Umbilical cord (tissue), 1 donor: ENCODE measurements at regions not wholly inside any gene's neighbourhood (a gene's known extent, or its start where the extent isn't known, plus 50 kb on each side); places are given as distances from the start of the nearest gene placed in this dataset.
A peak's percentile ranks its signal among the peaks of the same experiment; 100 is the strongest.

Source experiments
- DNase-seq: peaks from one replicate; pipeline ENCODE4 v3.0.0-alpha.2; 2015; ENCODE audit warnings: low spot score

DNA sequence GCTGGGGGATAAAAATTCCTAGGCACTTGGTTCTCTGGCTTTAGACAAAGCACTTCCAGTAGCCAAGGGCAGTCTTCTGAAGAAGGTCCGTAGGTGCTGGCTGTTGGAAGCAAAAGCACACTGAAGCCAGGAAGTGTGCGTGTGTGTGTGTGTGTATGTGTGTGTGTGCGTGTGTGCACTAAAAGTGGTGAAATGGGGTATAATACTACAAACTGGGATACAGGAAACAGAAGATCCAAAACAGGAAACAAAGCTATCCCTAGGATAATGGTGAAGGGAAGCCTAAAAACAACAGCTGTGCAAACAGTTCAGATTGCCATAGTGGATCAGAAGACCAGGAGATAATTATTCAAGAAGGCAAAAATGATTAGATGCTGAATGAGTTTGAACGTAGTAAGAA lies 103.4 kb downstream of the IL20RB start:
- no peak for DNase-seq

DNA sequence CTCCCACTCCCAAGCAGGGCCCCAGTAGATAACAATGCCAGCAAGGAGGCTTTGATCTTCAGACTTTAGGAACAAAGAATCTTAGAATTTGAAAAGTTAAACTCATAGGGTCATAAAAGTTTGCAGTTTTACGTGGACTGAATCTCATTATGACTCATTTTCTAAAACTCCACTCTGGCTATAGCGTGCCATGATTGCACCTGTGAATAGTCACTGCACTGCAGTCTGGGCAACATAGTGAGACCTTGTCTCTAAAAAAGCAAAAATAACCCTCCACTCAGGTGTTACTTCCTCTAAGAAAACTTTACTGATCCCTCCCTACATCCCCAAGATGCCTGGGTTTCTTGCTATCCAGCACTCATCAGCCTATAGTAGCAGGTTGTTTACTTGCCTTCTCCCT lies 104.5 kb downstream of the IL20RB start:
- no peak for DNase-seq

DNA sequence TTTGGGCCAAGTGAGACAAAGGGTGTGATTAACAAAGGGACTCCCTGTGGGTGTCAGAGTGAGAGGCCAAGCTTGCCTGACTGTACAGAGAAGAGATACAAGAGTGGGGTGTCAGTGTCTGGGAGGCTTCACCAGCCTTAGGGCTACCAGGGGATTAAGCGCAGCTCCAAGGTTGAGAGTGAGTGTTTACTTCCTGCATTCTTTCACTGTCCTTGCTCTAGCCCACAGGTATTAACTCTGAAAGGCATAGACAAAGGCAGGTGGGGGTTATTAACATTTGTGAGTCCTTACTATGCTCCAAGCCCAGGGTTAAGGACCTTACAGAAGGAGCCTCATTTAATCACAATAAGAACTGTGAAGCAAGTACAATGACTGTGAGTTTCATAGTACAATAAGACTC lies 107.6 kb downstream of the IL20RB start:
- no peak for DNase-seq

DNA sequence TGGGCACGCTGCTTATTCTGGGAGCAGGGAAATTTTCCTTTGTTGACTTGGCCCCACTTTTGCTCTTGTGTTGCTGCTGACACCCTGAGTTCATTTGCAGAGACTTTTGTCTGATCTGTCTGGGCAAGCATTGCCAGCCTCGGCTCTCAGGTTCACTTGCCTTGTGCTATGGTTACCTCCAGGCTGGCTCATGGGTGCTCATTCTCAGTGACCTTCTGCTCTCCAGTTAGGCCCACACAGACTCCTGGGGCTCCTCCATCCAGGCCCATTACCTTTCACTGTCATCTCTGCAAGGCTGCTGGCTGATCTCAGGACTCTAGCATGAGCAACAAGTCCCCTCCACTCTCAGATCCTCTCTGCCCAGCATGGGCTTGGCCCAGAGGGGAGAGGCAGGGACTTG lies 108.3 kb downstream of the IL20RB start:
- DNase-seq = no peak

DNA sequence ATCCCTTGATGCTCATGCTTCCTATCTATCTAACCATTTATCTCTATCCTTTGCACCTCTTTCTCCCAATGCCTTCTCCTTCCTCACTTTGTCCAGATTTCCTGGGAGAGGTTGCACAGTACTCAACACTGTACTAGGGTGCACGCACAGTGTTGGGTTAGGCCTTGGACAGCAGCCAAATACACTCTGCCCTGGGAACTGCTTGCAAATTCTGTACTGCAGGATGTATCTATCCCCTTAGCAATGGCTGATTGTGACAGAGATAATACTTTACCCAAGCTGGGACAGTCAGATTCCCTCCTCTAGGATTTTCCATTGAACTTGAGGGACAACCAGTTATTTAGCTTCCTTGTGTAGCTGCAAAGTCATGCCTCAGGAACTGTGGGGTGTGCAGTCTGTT lies 113.3 kb downstream of the IL20RB start:
- no peak for DNase-seq

DNA sequence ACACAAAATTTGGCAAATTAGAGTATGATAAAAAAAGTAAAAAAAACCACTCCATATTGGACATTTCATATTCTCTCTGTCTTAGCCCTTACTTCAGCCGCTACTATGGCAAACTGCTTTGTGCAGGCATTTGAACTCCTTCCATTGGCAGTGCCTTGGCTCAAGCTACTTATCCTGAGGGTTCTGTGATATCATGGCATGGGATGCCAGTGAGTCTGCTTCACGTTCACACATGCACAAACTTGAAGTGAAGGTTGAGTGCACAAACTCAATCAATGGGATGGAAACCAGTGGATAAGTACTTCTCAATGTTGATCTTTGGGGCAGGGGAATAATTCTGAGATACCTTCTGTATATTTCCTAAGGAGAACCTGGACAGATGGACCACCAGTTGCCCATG lies 117.2 kb downstream of the IL20RB start:
- DNase-seq = no peak

DNA sequence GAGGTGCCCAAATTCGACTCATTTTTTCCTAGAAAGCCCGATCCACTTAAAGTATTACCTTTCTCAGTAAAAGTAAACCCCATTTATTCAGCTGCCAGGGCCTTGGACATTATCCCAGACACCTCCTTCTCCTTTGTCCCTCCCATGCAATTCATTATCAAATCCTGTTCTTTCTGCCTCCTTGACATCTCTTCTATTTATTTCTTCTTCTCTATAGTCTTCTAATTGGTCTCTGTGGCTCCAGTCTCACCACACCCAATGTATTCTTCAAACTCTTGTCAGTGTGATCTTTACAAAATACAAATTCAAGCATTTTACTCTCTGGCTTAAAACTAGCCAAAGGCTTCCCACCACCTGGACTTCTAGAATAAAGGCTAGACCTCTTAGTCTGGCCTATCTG lies 120.3 kb downstream of the IL20RB start:
- DNase-seq = no peak

DNA sequence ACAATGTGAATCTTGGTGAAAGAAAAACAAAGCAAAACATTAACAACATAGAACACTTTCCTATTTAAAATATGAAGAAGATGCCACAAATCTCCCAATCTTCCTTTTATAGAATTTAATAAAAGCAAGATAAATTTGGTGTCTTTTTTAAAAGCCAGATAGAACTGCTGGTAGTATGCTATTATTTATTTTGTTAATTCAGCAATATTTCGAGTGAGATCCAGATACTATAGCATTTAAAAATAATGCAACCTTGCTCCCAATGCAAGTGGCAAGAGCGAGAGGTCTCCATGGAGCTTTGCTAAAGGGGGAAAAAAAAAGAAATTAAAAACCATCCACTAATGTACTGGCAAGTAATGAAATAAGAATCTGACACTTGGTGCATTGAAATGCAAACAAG lies 121.8 kb downstream of the IL20RB start:
- no peak for DNase-seq

DNA sequence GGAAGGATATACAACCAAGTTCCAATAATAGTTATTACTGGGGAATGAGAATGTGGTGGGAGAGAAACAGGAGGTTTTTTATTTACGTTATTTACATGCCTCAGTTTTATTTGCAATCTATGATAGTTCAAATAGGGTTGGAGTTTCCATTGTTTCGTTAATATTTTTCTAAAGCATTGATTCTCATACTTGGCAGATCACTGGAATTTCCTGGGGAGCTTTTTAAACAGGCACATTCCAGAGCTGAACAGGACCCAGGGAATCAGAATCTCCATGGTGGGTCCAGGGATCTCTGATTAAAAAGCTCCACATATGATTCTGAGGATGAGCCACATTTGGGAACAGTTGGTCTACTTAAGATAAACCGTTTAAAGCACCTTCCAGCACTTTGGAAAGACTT lies 123.9 kb downstream of the IL20RB start:
- DNase-seq = no peak

DNA sequence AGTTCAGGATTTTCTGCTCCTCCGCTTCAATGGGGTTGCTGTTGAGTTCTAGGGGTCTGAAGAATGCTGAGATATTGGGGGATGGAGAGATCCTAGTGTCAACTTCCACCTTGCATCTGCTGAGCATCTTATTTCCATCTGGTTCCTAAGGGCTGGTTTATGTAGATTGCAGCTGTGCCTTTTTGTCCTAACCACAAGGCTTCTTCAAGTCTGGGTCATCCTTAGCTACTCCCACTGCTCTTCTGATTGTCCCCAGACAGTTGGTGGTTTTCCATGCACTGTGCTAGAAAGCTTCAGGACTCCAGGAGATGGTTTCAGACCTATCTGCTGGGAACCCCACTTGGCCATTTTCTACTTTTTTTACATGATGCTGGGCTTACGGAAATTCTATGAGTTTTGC lies 125.0 kb downstream of the IL20RB start:
- DNase-seq = no peak

DNA sequence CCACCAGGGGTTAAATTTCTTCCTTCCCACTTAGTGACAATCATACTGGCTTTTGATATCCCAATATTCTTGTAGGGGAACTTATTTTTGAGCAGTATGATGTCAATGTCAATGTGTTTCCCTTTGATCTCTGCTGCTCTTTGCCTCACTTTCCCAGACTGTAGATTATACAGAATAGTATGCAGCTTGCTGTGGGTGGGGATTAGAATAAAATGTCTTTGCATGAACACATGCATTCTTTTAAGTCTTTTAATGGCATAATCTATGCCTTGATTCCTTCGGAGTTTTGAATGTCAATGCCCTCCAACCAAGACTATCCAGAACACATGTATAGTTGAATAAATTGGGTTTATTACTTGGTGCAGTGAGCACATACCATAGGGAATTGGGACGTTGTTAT lies 125.5 kb downstream of the IL20RB start:
- DNase-seq = no peak

DNA sequence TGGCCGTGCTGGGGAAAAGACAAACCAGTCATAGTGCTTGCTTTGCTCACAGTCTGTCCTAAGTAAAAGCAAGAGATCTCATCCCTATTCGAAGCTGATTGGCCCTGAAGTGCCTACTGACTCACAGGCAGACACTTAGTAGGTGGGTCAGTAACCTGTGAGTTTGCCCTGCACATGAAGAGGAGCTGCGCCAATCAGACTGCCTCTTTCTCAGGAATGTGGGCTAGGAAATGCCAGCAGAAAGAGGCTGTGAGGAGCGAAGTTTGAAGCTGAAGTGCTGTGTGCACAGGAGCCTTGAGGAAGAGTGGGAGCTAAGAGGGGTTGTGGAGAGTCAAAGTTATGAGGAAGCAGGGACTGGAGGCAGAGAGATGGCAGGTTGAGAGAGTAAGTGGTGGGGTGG lies 126.8 kb downstream of the IL20RB start:
- DNase-seq = no peak

DNA sequence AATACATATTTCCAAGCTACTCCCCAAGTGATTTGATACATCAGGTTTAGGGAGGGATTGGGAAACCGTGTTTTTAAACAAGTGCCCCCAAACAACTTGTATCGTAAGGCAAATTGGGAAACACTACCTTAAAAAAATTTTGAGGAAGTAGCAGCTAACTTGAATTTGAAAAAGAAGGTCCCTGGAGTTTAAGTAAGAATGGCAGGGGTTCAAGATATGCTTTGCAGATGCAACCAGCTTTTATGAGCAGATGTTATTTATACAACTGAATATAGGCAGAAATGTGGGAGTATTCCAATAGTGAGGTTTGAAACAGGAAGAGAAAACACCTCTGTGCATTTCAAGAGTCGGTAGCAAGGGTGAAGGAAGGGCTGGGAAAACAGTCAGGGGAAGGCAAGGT lies 139.6 kb downstream of the IL20RB start:
- no peak for DNase-seq

DNA sequence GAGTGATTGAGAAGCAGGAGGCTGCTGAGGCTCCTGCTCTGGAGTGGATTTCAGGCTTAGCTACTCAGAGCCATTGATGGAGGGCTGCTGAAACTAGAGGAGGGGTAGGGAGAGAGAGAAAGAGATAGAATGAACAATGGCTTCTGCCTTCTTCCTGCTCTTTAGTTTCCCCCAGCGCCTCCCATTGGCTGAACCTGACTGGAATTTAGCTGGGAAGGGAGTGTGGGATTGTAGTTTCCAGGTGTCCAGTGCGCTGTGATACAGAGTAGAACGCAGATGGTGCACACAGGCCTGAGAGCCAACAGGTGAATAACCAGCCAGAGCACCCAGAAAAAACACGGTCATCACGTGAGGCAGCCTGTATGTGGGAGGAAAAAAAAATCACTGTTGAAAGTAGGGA lies 140.1 kb downstream of the IL20RB start:
- no peak for DNase-seq

DNA sequence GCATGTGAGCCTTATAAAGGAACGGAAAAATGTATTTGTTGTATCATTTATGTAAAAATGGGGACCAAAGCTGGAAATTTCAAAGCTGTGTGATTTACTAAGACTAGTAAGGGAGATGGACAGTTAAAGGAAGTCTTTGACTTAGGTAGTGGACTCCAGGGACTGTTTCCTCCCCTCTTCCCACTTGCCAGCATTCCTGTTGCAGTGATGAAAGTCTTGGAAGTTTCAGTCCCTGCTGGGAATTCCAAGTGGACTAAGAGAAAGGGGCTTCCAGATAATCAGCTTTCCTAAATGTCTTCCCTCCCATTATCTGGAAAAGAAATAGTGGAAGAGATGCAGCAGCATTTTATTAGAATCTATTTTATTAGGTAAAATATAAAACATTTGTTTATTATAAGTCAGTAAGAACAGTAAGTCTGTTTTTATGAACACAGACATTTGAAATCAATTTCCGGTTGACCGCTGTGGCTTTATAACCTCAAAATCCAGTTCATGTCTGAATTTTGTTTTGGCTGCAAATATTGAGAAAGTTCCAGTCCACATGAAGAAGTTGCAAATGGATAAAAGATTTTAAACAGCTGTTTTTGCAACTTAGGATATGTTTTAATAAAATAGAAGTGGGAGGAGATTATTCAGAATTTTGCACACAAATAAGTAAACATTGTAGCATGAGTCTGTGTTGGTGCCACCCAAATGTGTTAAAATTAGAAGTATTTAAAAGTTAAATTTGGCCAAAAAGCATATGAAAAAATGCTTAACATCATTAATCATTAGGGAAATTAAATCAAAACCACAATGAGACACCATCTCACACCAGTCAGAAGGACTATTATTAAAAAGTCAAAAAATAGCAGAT lies 141.8 kb downstream of the IL20RB start:
- no peak for DNase-seq

DNA sequence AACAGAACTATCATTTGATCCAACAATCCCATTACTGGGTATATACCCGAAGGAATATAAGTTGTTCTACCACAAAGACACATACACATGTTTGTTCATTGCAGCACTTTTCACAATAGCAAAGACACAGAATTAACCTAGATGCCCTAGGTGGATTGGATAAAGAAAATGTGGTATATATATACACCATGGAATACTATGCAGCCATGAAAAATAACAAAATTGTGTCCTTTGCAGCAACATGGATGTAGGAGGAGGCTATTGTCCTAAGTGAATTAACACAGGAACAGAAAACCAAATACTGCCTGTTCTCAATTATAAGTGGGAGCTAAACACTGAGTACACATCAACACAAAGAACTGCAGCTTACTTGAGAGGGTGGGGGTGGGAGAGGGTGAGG lies 142.5 kb downstream of the IL20RB start:
- no peak for DNase-seq

DNA sequence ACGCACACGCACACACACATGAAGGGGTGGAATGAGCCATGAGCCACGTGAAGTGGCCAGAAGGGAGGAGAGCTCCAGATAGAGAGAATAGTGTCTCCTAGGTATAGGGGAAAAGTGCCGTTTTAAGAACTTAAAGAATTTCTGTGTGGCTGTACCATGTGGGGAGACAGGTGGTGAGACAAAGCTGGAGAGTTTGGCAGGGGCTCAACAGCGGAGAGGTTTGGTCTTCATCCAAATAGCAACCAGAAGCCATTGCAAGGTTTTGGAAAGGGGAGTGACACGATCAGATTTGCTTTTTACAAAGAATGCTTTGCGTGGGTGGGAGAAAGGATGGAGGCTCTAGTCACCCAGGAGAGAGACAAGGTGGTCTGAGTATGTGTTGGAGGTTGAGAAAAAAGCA lies 146.0 kb downstream of the IL20RB start:
- no peak for DNase-seq

DNA sequence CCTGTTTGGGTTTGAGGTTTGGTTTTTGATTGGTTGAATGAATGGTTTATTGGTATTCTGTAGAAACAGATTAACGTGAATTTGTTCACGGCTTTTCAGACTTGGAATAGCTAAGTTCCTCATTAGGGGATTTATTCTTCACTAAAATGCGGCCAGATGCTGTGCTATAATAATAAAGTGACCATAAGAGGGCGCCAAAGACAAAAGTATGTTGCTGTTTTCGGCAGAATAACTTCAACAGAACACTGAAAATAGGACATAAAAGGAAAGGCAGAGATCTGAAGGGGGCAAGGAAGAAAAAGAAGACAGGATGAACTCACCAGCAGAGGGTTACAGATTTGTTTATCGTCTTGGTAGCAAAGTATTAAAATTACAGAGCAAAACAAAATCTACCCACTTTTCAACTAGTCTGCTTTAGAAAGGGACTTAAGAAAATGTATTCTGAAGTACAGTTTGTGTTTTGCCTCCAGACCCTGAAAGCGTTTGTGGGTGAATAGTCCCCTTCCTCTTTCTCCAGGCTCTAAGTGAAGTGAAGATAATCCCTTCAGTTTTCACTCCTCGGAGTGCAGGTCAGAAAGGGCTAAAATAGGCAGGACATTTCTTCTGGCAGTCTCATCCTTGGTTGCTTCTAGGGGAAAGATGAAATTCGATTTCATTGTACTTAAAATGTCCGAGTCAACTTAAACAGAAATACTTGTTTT lies 147.6 kb downstream of the IL20RB start:
- DNase-seq = peak; percentile 81

DNA sequence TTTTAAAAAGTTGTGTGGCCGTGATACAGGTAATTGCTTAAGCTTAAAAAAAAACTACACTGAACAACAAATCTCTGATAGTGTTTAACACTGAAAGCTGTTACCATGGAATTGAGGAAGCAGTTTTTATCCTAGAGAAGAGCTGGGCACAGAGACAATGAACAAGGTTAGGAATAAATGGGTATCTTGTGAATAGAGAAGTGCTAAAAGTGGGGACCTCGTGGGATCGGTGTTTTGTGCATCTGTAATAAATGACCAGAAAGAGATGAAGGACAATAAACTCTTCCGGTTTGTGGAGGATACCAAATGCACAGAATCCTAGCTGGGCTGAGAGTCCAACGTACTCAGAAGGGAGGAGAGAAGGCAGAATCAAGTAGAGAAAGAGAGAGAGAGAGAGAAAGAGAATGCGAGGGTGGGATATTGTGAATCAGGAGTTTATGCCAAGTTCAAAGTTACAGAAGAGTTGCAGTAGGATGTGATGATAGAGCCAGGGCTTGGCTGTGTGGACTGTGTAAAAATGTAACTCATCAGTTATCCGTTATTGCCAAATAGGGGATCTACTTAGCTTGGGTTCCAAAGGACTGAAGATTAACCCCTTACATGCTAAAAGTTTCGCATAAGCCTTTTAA lies 148.9 kb downstream of the IL20RB start:
- DNase-seq = peak; percentile 19

DNA sequence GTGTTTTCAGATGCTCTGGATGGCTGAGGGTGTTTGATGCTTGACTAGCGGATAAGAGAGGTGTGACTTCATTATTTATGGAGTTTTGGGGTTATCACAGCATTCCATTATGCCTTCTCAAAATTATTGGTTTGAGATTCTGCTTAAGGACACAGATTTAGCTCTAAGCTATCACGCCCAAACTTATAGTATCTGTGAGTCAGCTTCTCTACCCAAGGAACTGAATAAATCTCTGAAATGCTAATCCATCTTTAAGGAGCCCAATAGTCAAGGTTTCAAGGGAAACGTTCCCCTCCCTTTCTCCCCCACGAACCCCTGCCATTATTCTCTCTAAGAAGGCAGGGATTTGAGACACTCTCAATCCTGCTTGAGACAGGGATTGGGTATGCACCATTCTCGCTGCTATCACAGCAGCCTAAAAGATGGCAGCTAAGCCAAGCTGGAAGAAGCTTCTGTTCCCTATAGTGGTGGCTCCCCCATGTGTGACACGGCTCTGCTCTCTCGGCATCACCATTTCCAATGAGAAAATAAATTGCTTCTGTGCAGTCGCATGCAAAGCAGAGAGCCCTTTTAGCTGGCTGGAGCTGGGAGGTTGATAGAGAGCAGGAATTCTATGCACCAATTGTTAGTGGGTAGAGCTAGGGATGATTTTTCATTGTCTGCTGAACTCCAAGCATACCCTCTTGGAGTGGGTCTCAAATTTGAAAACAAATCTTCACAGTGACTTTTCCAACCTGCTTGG lies 151.1 kb downstream of the IL20RB start:
- peak; percentile 14 for DNase-seq

DNA sequence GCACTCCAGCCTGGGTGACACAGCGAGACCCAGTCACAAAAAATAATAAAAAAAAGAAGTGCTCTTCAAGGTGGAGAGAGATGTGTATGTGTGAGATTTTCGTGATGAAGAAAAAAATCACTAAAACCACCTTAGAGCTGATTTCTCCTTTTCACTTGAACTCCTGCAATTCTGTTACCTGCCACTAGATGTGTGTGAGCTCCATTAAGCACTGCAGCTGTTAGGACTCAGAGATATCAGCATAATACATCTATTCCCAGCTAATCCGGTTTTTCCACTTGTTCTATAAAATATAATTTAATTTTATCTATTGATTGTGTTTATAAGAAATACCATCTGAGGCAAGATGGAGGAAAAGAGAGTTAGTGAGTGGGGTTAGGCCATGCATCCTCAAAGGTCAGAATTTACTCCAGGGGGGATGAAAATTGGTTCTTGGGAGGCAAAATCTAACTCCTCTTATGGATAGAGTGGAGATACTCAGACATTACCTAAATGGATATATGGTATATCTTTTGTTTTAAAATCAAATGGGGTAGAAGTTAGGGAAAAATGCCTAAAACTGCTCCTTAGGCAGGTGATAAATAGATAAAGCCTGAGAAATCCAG lies 152.7 kb downstream of the IL20RB start:
- peak; percentile 30 for DNase-seq

DNA sequence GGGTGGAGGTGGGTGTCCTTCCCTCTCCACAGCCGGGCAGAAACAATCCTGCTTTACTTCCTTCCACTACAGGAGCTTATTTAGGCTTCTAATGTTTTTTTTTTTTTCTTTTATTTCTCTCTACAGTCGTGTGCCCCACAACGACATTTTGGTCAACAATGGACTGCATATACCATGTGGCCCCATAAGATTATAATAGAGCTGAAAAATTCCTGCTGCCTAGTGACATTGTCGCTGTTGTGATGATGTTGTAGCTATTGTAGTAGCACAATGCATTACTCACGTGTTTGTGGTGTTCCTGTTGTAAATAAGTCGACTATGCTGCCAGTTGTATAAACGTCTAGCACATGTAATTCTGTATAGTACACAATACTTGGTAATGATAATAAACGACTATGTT lies 153.7 kb downstream of the IL20RB start:
- no peak for DNase-seq
